ENCODE measurements at regions not wholly inside any gene's neighbourhood (a gene's known extent, or its start where the extent isn't known, plus 50 kb on each side); places are given as distances from the start of the nearest gene placed in this dataset.

DNA sequence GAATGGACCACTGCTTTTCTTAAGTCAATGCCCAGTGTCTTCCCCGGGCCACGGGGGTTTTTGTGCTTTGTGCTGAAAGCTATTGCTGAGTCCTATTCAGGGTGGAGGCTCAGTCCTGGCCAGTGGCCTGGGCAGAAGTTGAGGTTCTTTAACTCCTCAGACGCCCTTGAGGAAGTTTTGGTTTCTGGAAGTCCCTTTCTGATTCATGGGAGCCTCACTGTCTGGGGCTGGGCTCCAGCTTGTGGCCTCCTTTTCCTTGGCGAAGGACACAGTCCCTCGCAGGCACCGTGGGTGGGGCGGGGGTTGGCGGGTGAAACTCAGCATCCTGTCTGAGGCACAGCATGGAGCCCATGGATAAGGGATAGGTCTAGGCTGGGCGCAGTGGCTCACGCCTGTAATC lies 465.2 kb upstream of the HS6ST1 start:
- TF ChIP-seq, protein P1, sequence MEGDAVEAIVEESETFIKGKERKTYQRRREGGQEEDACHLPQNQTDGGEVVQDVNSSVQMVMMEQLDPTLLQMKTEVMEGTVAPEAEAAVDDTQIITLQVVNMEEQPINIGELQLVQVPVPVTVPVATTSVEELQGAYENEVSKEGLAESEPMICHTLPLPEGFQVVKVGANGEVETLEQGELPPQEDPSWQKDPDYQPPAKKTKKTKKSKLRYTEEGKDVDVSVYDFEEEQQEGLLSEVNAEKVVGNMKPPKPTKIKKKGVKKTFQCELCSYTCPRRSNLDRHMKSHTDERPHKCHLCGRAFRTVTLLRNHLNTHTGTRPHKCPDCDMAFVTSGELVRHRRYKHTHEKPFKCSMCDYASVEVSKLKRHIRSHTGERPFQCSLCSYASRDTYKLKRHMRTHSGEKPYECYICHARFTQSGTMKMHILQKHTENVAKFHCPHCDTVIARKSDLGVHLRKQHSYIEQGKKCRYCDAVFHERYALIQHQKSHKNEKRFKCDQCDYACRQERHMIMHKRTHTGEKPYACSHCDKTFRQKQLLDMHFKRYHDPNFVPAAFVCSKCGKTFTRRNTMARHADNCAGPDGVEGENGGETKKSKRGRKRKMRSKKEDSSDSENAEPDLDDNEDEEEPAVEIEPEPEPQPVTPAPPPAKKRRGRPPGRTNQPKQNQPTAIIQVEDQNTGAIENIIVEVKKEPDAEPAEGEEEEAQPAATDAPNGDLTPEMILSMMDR (IDR thresholded peaks at IDR 0.05; ENCODE audit: extremely low read depth in 1 of 2, insufficient read depth in 1 of 2, low read depth in 1 of 2, low read length in 2 of 2) = no peak
- no peak for TF ChIP-seq POLR2A (IDR thresholded peaks at IDR 0.05; ENCODE audit: low read depth, low read length)
- no peak for TF ChIP-seq FOS (IDR thresholded peaks at IDR 0.05; ENCODE audit: borderline replicate concordance, insufficient read depth, low read length)
- no peak for TF ChIP-seq EZH2 (IDR thresholded peaks at IDR 0.05; ENCODE audit: borderline replicate concordance, low read depth, low read length, severe bottlenecking)
- TF ChIP-seq POLR2AphosphoS5 (IDR thresholded peaks at IDR 0.05; ENCODE audit: insufficient read depth, low read depth, low read length) = no peak
- TF ChIP-seq, protein P2, sequence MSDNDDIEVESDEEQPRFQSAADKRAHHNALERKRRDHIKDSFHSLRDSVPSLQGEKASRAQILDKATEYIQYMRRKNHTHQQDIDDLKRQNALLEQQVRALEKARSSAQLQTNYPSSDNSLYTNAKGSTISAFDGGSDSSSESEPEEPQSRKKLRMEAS (IDR thresholded peaks at IDR 0.05; ENCODE audit: insufficient read depth, insufficient read length) = no peak
- TF ChIP-seq MYC (IDR thresholded peaks at IDR 0.05; ENCODE audit: low read depth, low read length) = no peak
